ENCODE measurements at regions not wholly inside any gene's neighbourhood (a gene's known extent, or its start where the extent isn't known, plus 50 kb on each side); places are given as distances from the start of the nearest gene placed in this dataset.
"Not testable (repeated sequence)": the region's sequence is repeated elsewhere in the genome, so short reads cannot be mapped to it uniquely, and the experiment has no call there.

GRCh38 chr1:99396389-99396788 is 132.1 kb downstream of the PLPPR4 start:
- no peak overlapping the region for H3K4me3 ChIP-seq
- no peak overlapping the region for H3K27ac ChIP-seq
- H3K27me3 ChIP-seq: no peaks in the 10 kb centered on the region
- intact Hi-C loops (cut with DNase I; ENCODE audit: low total_unique reads): no loop called here
- no peaks in the 10 kb centered on the region for H3K4me1 ChIP-seq
- H3K36me3 ChIP-seq: no peaks in the 10 kb centered on the region
- TF ChIP-seq POLR2A (IDR thresholded peaks at IDR 0.05) (no peak), CTCF (IDR thresholded peaks at IDR 0.05) (no peak), POLR2AphosphoS5 (IDR thresholded peaks at IDR 0.05) (no peak)
- DNase-seq (ENCODE audit: low spot score in 2 of 2): no peak
- no peaks in the 10 kb centered on the region for H3K9me3 ChIP-seq

GRCh38 chr1:99397029-99397428 is 132.7 kb downstream of the PLPPR4 start:
- Histone ChIP-seq H3K27me3 (no peaks in the 10 kb centered on the region), H3K27ac (no peak overlapping the region), H3K4me1 (no peaks in the 10 kb centered on the region), H3K4me3 (no peak overlapping the region), H3K9me3 (no peaks in the 10 kb centered on the region), H3K36me3 (no peaks in the 10 kb centered on the region)
- no peak for DNase-seq (ENCODE audit: low spot score in 2 of 2)
- TF ChIP-seq POLR2A (IDR thresholded peaks at IDR 0.05) (no peak), CTCF (IDR thresholded peaks at IDR 0.05) (no peak), POLR2AphosphoS5 (IDR thresholded peaks at IDR 0.05) (no peak)
- intact Hi-C loops (cut with DNase I; ENCODE audit: low total_unique reads): no loop called here

- intact Hi-C loops (cut with DNase I; ENCODE audit: low total_unique reads): no loop called here
- Histone ChIP-seq H3K36me3 (no peaks in the 10 kb centered on the region), H3K4me3 (no peak overlapping the region), H3K9me3 (no peaks in the 10 kb centered on the region), H3K27me3 (no peaks in the 10 kb centered on the region), H3K27ac (no peak overlapping the region), H3K4me1 (no peaks in the 10 kb centered on the region)
- no peak for DNase-seq (ENCODE audit: low spot score in 2 of 2)
- TF ChIP-seq POLR2AphosphoS5 (IDR thresholded peaks at IDR 0.05) (no peak), CTCF (IDR thresholded peaks at IDR 0.05) (no peak), POLR2A (IDR thresholded peaks at IDR 0.05) (no peak)
These were observed 133.6 kb downstream of the PLPPR4 start for GRCh38 chr1:99397863-99398262.

GRCh38 chr1:99401556-99401955 is 137.3 kb downstream of the PLPPR4 start:
- not testable (repeated sequence) for DNase-seq (ENCODE audit: low spot score in 2 of 2)

GRCh38 chr1:99404399-99404798 is 140.1 kb downstream of the PLPPR4 start:
- H3K4me3 ChIP-seq; intact Hi-C loops (cut with DNase I; ENCODE audit: low total_unique reads); H3K27ac ChIP-seq; H3K4me1 ChIP-seq; H3K36me3 ChIP-seq; H3K27me3 ChIP-seq; H3K9me3 ChIP-seq; DNase-seq (ENCODE audit: low spot score in 2 of 2): not testable (repeated sequence)

More at GRCh38 chr1:99401556-99401955, 137.3 kb downstream of the PLPPR4 start:
- H3K9me3 ChIP-seq; H3K27ac ChIP-seq; H3K27me3 ChIP-seq; H3K36me3 ChIP-seq; H3K4me1 ChIP-seq; intact Hi-C loops (cut with DNase I; ENCODE audit: low total_unique reads); H3K4me3 ChIP-seq: not testable (repeated sequence)

GRCh38 chr1:99405325-99405724 is 141.0 kb downstream of the PLPPR4 start:
- H3K36me3 ChIP-seq; intact Hi-C loops (cut with DNase I; ENCODE audit: low total_unique reads); H3K4me3 ChIP-seq; H3K27ac ChIP-seq; DNase-seq (ENCODE audit: low spot score in 2 of 2); H3K4me1 ChIP-seq; H3K27me3 ChIP-seq; H3K9me3 ChIP-seq: not testable (repeated sequence)

GRCh38 chr1:99407018-99407417 is 142.7 kb downstream of the PLPPR4 start:
- Histone ChIP-seq H3K4me3 (no peak overlapping the region), H3K9me3 (no peaks in the 10 kb centered on the region), H3K4me1 (no peaks in the 10 kb centered on the region), H3K27ac (no peak overlapping the region), H3K27me3 (no peaks in the 10 kb centered on the region), H3K36me3 (no peaks in the 10 kb centered on the region)
- DNase-seq (ENCODE audit: low spot score in 2 of 2): no peak
- no peak for TF ChIP-seq POLR2AphosphoS5 (IDR thresholded peaks at IDR 0.05)
- no peak for TF ChIP-seq POLR2A (IDR thresholded peaks at IDR 0.05)
- no peak for TF ChIP-seq CTCF (IDR thresholded peaks at IDR 0.05)
- intact Hi-C loops (cut with DNase I; ENCODE audit: low total_unique reads): no loop called here
